ENCODE measurements at regions not wholly inside any gene's neighbourhood (a gene's known extent, or its start where the extent isn't known, plus 50 kb on each side); places are given as distances from the start of the nearest gene placed in this dataset.

- intact Hi-C loops (cut with DNase I): no loop called here
- peak in 1 of 4 donors; percentile 30 for ATAC-seq
Measured at GRCh38 chr10:61159253-61159652, 215.3 kb upstream of the RHOBTB1 start.

GRCh38 chr10:61157182-61157581 is 213.2 kb upstream of the RHOBTB1 start:
- H3K36me3 ChIP-seq: no peaks in the 10 kb centered on the region
- DNase-seq (no peak), FAIRE-seq (no peak), ATAC-seq (no peak)
- TF ChIP-seq CTCF (IDR thresholded peaks at IDR 0.05): no peak
- H3K9me3 ChIP-seq: no peaks in the 10 kb centered on the region
- no peak overlapping the region for H3K4me3 ChIP-seq
- WGBS, 2 donors: 80 to 82% methylated on average over 8 of the region's 8 CpGs
- no peaks in the 10 kb centered on the region for H3K27me3 ChIP-seq
- no peak overlapping the region for H3K27ac ChIP-seq
- intact Hi-C loops (cut with DNase I): no loop called here
- peaks cover 0 to 5% (median 0%) of the 10 kb centered on the region in 3 donors for H3K4me1 ChIP-seq

More at GRCh38 chr10:61159253-61159652, 215.3 kb upstream of the RHOBTB1 start:
- Histone ChIP-seq H3K36me3 (no peaks in the 10 kb centered on the region), H3K27ac (no peak overlapping the region), H3K4me1 (peaks cover 0 to 10% (median 4%) of the 10 kb centered on the region in 3 donors), H3K9me3 (no peaks in the 10 kb centered on the region), H3K4me3 (no peak overlapping the region), H3K27me3 (no peaks in the 10 kb centered on the region)
- DNase-seq (no peak), FAIRE-seq (no peak)
- WGBS, 2 donors: 61 to 78% methylated on average over 2 of the region's 2 CpGs
- TF ChIP-seq CTCF (IDR thresholded peaks at IDR 0.05): no peak

GRCh38 chr10:61153771-61154170 is 209.8 kb upstream of the RHOBTB1 start:
- Histone ChIP-seq H3K36me3 (no peaks in the 10 kb centered on the region), H3K27ac (no peak overlapping the region), H3K9me3 (no peaks in the 10 kb centered on the region), H3K4me1 (no peaks in the 10 kb centered on the region), H3K27me3 (no peaks in the 10 kb centered on the region), H3K4me3 (no peak overlapping the region)
- intact Hi-C loops (cut with DNase I): no loop called here
- WGBS, 2 donors: 63 to 69% methylated on average over 3 of the region's 3 CpGs
- DNase-seq (no peak), FAIRE-seq (no peak), ATAC-seq (no peak)
- TF ChIP-seq CTCF (IDR thresholded peaks at IDR 0.05): no peak

- Histone ChIP-seq H3K4me3 (no peak overlapping the region), H3K27ac (no peak overlapping the region), H3K9me3 (no peaks in the 10 kb centered on the region), H3K4me1 (peaks cover 0 to 9% (median 0%) of the 10 kb centered on the region in 3 donors), H3K27me3 (no peaks in the 10 kb centered on the region), H3K36me3 (no peaks in the 10 kb centered on the region)
- DNase-seq (no peak), FAIRE-seq (no peak), ATAC-seq (no peak)
- 66 to 77% methylated on average over 1 of the region's 1 CpG for WGBS, 2 donors
- intact Hi-C loops (cut with DNase I): no loop called here
- no peak for TF ChIP-seq CTCF (IDR thresholded peaks at IDR 0.05)
Measured at GRCh38 chr10:61151059-61151458, 207.1 kb upstream of the RHOBTB1 start.

GRCh38 chr10:61148451-61148850 is 204.5 kb upstream of the RHOBTB1 start:
- FAIRE-seq: no peak
- H3K4me1 ChIP-seq: peaks cover 0 to 9% (median 0%) of the 10 kb centered on the region in 3 donors
- H3K27me3 ChIP-seq: no peaks in the 10 kb centered on the region
- no peak overlapping the region for H3K4me3 ChIP-seq
- DNase-seq: no peak
- H3K36me3 ChIP-seq: no peaks in the 10 kb centered on the region
- intact Hi-C loops (cut with DNase I): loop anchor here in 1 of 3 donors (10.0 kb wide), 2 partner anchors 46 to 126 kb away; no protein-coding TSS in a partner anchor
- H3K27ac ChIP-seq: no peak overlapping the region
- no peak for TF ChIP-seq CTCF (IDR thresholded peaks at IDR 0.05)
- no peaks in the 10 kb centered on the region for H3K9me3 ChIP-seq
- no peak for ATAC-seq
